BLaER1 (cell line): ENCODE measurements at regions not wholly inside any gene's neighbourhood (a gene's known extent, or its start where the extent isn't known, plus 50 kb on each side); places are given as distances from the start of the nearest gene placed in this dataset.

Experiments
- H3K27ac ChIP-seq: shearing (Covaris generic); formaldehyde crosslinking; 2 replicates; pipeline ENCODE4 v1.8.1; 2022
- H3K27me3 ChIP-seq: shearing (Covaris generic); formaldehyde crosslinking; 2 replicates; pipeline ENCODE4 v1.8.1; 2022
- H3K36me3 ChIP-seq: shearing (Covaris generic); formaldehyde crosslinking; 2 replicates; pipeline ENCODE4 v1.8.1; 2022
- H3K4me1 ChIP-seq: shearing (Covaris generic); formaldehyde crosslinking; 2 replicates; pipeline ENCODE4 v1.8.1; 2022
- H3K4me2 ChIP-seq: shearing (Covaris generic); formaldehyde crosslinking; 2 replicates; pipeline ENCODE4 v1.8.1; 2022
- H3K4me3 ChIP-seq: shearing (Covaris generic); formaldehyde crosslinking; 2 replicates; pipeline ENCODE4 v1.8.1; 2022
- H3K9ac ChIP-seq: shearing (Covaris generic); formaldehyde crosslinking; 2 replicates; pipeline ENCODE4 v1.8.1; 2022
- H3K9me3 ChIP-seq: shearing (Covaris generic); formaldehyde crosslinking; 2 replicates; pipeline ENCODE4 v1.8.1; 2022
- H4K20me1 ChIP-seq: shearing (Covaris generic); formaldehyde crosslinking; 2 replicates; pipeline ENCODE4 v1.8.1; 2022
- Cebpa-rat ChIP-seq: shearing (Covaris generic); IDR thresholded peaks from 2 replicates; pipeline ENCODE4 v1.8.1; 2022

DNA sequence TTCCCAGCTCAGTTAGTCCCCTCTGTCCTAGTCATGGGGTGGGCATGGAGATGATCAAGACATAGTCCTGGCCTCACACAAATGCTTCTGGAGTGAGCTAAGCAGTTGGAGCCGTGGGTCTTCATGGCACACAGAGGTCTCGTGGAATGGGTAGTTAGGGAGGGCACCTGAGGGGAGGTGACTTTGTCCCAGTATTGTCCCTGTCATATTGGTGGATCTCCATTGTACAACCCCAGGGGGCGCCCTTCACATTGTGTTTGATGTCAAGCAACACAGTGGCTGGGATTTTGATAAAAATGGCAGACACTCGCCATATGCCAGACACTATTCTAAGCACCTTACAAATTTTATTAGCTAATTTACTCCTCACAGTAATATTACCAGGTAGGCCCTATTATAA lies 175.4 kb upstream of the LHX5 start:
- peaks cover 11% of the 10 kb centered on the region; the same call in 1 of the 2 replicates for H3K27me3 ChIP-seq
- H3K9me3 ChIP-seq = no peaks in the 10 kb centered on the region
- H3K4me1 ChIP-seq = no peaks in the 10 kb centered on the region
- no peaks in the 10 kb centered on the region for H3K36me3 ChIP-seq
- no peak overlapping the region for H3K9ac ChIP-seq
- TF ChIP-seq Cebpa-rat = no peak
- no peaks in the 10 kb centered on the region for H4K20me1 ChIP-seq
- no peak overlapping the region for H3K4me2 ChIP-seq
- no peak overlapping the region for H3K4me3 ChIP-seq
- no peak overlapping the region for H3K27ac ChIP-seq

DNA sequence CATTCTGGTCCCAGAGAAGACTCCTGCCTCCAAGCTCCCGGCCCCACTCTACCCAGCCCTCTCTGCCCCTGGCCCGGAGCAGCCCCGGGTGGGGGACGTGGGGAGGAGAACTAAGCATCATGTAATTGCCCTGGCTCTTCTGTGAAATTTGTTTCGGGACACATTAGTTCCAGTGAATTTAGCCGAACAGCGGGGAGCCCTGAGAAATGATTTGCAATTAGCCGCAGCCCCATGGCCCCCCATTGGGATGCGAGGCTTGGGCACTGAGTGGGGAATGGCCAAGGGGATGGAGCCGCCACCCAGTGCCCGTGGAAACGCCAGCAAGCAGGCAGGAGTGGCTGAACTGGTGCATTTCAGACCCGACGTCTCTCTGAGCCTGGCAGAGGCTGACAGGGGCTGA lies 173.9 kb upstream of the LHX5 start:
- Histone ChIP-seq H3K36me3 (no peaks in the 10 kb centered on the region), H3K9ac (no peak overlapping the region), H3K27ac (no peak overlapping the region), H3K4me2 (no peak overlapping the region), H3K4me1 (no peaks in the 10 kb centered on the region), H3K27me3 (peaks cover 11% of the 10 kb centered on the region; the same call in 1 of the 2 replicates), H3K9me3 (no peaks in the 10 kb centered on the region), H4K20me1 (no peaks in the 10 kb centered on the region), H3K4me3 (no peak overlapping the region)
- no peak for TF ChIP-seq Cebpa-rat

DNA sequence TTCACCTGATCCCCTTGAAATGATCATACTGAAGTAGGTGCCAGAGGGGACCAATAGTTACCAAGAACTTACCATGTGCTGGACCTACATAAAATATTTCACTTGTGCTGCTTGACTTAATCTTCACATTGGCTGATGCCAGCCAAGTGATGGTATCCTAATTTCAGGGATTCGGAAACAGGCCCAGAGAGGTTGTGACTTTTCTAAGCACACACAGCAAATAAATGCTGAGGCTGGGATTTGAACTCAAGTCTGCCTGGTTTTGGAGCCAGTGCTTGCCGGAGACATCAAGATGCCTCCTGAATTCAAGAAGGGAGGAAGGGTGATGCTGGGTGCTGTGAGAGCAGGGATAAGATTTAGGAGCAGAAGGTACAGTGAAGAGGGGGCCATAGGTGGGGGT lies 173.5 kb upstream of the LHX5 start:
- H3K27ac ChIP-seq = no peak overlapping the region
- H3K9me3 ChIP-seq = no peaks in the 10 kb centered on the region
- H3K4me3 ChIP-seq = no peak overlapping the region
- peaks cover 11% of the 10 kb centered on the region; the same call in 1 of the 2 replicates for H3K27me3 ChIP-seq
- H3K4me1 ChIP-seq = no peaks in the 10 kb centered on the region
- no peak overlapping the region for H3K4me2 ChIP-seq
- no peaks in the 10 kb centered on the region for H4K20me1 ChIP-seq
- no peak for TF ChIP-seq Cebpa-rat
- H3K9ac ChIP-seq = no peak overlapping the region
- H3K36me3 ChIP-seq = no peaks in the 10 kb centered on the region

GRCh38 chr12:113643177-113643974 lies 171.7 kb upstream of the LHX5 start:
- no peak for TF ChIP-seq Cebpa-rat
- Histone ChIP-seq H3K9ac (no peak overlapping the region), H3K4me1 (no peaks in the 10 kb centered on the region), H3K4me2 (no peak overlapping the region), H3K9me3 (no peaks in the 10 kb centered on the region), H4K20me1 (no peaks in the 10 kb centered on the region), H3K4me3 (no peak overlapping the region), H3K27me3 (no peaks in the 10 kb centered on the region; the same call in 1 of the 2 replicates), H3K27ac (no peak overlapping the region), H3K36me3 (no peaks in the 10 kb centered on the region)

DNA sequence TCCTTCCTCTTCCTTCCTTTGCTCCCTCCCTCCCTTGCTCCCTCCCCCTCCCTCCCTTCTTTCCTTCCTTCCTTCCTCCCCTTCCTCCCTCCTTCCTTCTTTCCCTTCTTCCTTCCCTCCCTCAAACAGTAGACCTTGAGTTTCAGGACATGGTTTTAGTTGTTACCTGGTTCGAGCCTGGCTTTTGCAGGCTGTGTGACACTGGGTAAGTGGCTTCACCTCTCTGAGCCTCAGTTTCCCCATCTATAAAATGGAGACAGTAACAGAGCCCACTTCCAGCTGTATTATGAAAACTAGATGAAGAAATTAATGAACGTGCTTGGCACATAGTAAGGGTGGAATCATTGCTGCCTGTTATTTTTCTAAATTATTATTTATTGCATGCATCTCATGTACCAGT lies 171.0 kb upstream of the LHX5 start:
- Histone ChIP-seq H3K27ac (no peak overlapping the region), H3K36me3 (no peaks in the 10 kb centered on the region), H3K4me1 (no peaks in the 10 kb centered on the region), H3K4me3 (no peak overlapping the region), H3K9me3 (no peaks in the 10 kb centered on the region), H3K9ac (no peak overlapping the region), H4K20me1 (no peaks in the 10 kb centered on the region), H3K4me2 (no peak overlapping the region), H3K27me3 (no peaks in the 10 kb centered on the region; the same call in 1 of the 2 replicates)
- no peak for TF ChIP-seq Cebpa-rat

DNA sequence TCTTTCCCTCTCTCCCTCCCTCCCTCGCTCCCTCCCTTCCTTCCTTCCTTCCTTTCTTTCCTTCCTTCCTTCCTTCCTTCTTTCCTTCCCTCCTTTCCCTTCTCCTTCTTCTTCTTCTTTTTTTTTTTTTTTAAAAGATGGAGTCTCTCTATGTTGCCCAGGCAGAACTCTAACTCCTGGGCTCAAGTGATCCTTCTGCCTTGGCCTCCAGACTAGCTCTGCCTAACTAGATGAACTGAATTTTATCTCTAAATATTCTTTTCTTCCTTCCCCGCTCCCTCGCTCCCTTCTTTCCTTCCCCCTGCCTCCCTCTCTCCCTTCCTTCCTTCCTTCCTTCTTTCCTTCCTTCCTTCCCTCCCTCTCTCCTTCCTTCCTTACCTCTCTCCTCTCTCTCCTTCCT lies 170.5 kb upstream of the LHX5 start:
- H3K4me3 ChIP-seq = no peak overlapping the region
- H3K9me3 ChIP-seq = no peaks in the 10 kb centered on the region
- no peak overlapping the region for H3K9ac ChIP-seq
- H3K4me1 ChIP-seq = no peaks in the 10 kb centered on the region
- no peaks in the 10 kb centered on the region for H4K20me1 ChIP-seq
- no peaks in the 10 kb centered on the region; the same call in 1 of the 2 replicates for H3K27me3 ChIP-seq
- no peak for TF ChIP-seq Cebpa-rat
- H3K36me3 ChIP-seq = no peaks in the 10 kb centered on the region
- H3K27ac ChIP-seq = no peak overlapping the region
- no peak overlapping the region for H3K4me2 ChIP-seq

DNA sequence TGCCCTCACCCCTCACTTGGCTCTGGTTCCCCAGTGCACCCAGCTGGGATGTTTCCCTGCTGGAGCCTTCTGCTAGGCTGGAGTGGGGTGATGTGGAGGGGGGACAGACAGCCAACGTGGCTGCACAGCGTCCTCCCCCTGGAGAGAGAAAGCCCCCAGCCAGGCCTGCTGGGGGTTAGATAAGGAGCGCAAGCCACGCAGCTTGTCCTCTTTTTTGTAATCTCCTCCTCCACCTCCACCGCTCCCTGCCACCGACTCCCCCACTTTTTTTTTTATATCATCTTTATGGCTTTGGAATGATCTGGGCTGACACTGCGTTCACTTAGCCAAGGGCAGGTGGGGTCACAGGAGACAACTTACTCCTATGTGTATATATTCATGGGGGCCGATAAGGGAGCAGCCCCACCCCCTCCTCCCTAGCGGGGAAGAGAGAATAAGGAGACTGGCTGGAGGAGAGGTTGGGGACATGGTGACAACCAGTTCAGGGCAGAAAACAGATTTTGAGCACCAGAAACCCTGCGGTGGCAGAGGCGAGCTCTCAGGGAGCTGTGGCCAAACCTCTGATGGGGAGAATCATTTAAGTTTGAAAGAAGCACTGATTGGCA lies 169.9 kb upstream of the LHX5 start:
- Histone ChIP-seq H3K4me1 (no peaks in the 10 kb centered on the region), H3K9me3 (no peaks in the 10 kb centered on the region), H3K4me3 (no peak overlapping the region), H4K20me1 (no peaks in the 10 kb centered on the region), H3K27me3 (no peaks in the 10 kb centered on the region; the same call in 1 of the 2 replicates), H3K27ac (no peak overlapping the region), H3K9ac (no peak overlapping the region), H3K36me3 (no peaks in the 10 kb centered on the region), H3K4me2 (no peak overlapping the region)
- no peak for TF ChIP-seq Cebpa-rat

- H3K27ac ChIP-seq = no peak overlapping the region
- no peaks in the 10 kb centered on the region; the same call in 1 of the 2 replicates for H3K27me3 ChIP-seq
- H4K20me1 ChIP-seq = no peaks in the 10 kb centered on the region
- no peak for TF ChIP-seq Cebpa-rat
- H3K9me3 ChIP-seq = no peaks in the 10 kb centered on the region
- H3K4me1 ChIP-seq = no peaks in the 10 kb centered on the region
- H3K4me3 ChIP-seq = no peak overlapping the region
- no peak overlapping the region for H3K9ac ChIP-seq
- H3K4me2 ChIP-seq = no peak overlapping the region
- no peaks in the 10 kb centered on the region for H3K36me3 ChIP-seq
Observed at GRCh38 chr12:113640837-113641236, 169.2 kb upstream of the LHX5 start.

DNA sequence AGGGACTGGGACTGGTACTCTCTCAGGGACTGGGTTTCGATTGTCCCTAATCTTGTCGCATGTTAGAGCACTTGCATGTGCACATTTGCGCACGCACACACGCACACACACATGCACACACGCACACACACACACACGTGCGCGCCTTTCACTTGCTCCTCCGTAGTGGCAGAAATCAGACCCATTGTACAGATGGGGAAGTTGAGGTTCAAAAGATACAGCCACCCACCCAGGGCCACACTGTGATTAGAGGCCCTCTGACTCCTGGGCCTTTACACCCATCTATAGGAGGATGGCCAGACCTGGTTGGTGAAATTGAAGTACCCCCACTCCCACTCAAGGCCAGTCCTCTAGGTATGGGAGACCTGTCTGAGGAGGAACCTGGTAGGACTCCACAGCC lies 167.8 kb upstream of the LHX5 start:
- Histone ChIP-seq H3K27ac (no peak overlapping the region), H4K20me1 (no peaks in the 10 kb centered on the region), H3K9ac (no peak overlapping the region), H3K4me3 (no peak overlapping the region), H3K27me3 (no peaks in the 10 kb centered on the region; the same call in 1 of the 2 replicates), H3K4me2 (no peak overlapping the region), H3K4me1 (no peaks in the 10 kb centered on the region), H3K9me3 (no peaks in the 10 kb centered on the region), H3K36me3 (no peaks in the 10 kb centered on the region)
- TF ChIP-seq Cebpa-rat = no peak

DNA sequence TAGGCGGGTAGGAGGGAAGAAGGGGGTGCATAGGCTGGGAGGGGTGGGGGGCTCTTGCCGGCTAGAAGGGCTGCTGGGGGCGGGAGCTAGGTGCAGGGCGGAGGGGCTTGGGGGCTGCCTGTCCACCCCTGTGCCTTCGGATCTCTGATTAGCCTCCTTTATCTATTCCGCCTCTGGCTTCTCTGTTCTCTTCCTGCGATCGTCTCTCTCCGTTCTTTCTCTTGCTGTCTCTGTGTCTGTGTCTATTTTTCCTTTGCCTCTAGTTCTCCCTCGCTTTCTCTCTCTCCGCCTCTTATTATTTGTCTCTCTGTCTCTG lies 166.7 kb upstream of the LHX5 start:
- TF ChIP-seq Cebpa-rat = no peak
- Histone ChIP-seq H3K27me3 (no peaks in the 10 kb centered on the region; the same call in 1 of the 2 replicates), H3K27ac (no peak overlapping the region), H3K36me3 (no peaks in the 10 kb centered on the region), H3K4me2 (no peak overlapping the region), H3K4me1 (no peaks in the 10 kb centered on the region), H3K9me3 (no peaks in the 10 kb centered on the region), H4K20me1 (no peaks in the 10 kb centered on the region), H3K4me3 (no peak overlapping the region), H3K9ac (no peak overlapping the region)
